ENCODE measurements at regions not wholly inside any gene's neighbourhood (a gene's known extent, or its start where the extent isn't known, plus 50 kb on each side); places are given as distances from the start of the nearest gene placed in this dataset.

DNA sequence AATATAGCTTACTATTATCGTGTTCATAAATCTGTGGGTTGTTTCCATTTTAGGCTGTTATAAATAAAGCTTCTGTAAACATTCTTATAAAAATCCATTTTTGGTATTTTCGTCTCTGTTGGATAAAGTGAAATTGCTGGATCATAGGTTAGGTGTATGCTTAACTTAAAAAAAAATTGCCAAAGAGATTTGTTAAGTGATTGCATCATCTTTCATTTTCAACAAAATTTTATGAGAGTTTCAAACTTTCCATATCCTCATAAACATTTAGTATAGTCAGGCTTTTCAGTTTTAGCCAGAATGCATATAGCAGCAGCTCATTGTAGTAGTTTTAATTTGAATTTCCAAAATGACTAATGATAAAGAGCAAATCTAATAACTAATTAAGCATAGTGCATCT lies 146.7 kb upstream of the CNTN5 start:
- TF ChIP-seq, protein P1, sequence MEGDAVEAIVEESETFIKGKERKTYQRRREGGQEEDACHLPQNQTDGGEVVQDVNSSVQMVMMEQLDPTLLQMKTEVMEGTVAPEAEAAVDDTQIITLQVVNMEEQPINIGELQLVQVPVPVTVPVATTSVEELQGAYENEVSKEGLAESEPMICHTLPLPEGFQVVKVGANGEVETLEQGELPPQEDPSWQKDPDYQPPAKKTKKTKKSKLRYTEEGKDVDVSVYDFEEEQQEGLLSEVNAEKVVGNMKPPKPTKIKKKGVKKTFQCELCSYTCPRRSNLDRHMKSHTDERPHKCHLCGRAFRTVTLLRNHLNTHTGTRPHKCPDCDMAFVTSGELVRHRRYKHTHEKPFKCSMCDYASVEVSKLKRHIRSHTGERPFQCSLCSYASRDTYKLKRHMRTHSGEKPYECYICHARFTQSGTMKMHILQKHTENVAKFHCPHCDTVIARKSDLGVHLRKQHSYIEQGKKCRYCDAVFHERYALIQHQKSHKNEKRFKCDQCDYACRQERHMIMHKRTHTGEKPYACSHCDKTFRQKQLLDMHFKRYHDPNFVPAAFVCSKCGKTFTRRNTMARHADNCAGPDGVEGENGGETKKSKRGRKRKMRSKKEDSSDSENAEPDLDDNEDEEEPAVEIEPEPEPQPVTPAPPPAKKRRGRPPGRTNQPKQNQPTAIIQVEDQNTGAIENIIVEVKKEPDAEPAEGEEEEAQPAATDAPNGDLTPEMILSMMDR (IDR thresholded peaks at IDR 0.05), result no peak

DNA sequence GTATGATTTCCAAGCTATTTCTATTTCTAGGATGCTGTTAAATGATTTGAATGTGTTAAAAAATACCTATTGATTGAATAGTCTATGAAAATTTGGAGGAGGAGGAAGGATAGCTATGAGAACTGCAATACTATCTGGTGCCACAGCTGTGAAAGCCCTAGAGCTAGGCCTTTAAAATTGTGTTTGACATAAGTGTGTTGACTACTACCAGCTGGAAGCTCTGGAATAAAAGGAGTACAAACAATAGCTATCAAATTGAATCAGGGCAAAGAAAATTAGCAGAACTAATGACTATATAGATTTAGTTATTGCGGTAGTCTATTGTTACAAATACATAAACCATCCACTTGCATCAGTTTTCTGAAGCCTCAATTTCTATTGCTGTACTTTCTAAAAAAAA lies 124.8 kb upstream of the CNTN5 start:
- TF ChIP-seq, protein P1 (IDR thresholded peaks at IDR 0.05), result no peak

DNA sequence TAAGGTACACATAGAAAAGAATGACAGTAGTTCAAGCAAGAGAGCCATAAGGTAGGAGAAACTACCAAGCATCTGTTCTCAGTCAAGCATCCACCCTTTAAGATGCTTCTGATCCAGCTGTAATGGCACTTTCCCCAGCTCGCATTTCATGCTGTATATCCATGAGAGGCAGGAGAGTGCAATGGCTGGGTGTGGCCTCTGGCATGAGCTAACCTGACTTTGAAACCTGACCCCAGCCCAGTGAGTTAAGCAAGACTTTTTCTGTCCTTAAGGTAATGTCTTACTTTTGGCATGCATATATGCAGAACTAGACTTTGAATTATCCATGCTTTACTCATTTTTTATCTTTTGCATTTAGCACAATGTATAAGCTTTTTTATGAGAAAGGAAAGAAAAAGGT lies 79.8 kb upstream of the CNTN5 start:
- TF ChIP-seq, protein P1 (IDR thresholded peaks at IDR 0.05), result no peak

DNA sequence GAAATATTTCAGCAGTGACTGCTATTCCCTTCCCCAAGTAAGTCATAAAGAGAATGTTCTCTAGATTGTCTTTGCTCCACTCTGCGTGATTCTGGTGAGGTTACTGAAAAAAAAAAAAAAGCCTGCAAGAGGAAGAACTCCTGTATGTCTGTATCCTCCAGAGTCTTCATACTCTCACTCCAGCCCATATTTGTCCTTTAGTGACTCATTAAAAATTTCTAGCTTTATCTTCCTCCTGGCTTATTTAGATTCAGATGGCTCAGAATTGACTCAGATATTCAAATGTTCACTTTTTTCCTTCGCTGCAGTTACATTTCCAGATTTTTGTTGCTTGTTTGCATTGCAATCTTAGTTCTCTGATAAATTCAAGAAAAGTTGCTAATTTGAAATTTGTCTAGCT lies 76.3 kb upstream of the CNTN5 start:
- TF ChIP-seq, protein P1 (IDR thresholded peaks at IDR 0.05), result no peak

DNA sequence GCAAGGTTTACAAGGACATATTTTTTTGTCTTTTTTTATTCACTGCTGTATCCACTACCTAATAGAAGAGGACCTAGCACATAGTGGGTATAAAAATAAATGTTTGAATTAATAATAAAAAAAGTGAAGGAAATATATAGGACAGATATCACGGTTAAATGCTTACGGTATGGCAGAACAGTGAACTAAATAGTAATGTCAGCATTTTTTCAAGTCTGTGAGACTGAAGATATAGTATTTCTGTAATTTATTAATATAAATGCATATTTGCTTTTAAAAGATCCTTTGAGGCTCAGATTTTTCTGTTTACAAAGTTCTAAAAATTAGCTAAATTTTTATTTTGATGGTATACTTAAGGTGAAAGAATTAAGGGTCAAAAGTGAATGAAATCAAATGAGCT lies 68.6 kb upstream of the CNTN5 start:
- TF ChIP-seq, protein P1 (IDR thresholded peaks at IDR 0.05), result no peak

DNA sequence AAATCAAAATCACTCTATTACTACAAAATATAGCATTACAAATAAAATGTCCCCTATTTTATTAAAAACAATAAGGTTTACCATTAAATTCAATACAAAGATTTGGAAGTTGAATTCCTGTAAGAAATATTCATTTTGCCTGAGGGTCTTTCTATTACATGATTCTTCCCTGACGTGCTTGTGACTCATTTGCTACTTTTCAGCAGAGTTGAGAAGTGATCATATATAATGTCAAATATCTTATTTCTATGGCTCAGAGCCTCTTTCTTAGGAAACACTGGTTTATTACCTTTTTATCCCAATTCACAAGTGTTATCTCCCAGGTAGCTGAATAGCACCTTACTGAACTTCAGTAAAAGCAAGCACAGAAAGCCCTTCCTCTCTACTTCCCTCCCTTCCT lies 65.2 kb upstream of the CNTN5 start:
- TF ChIP-seq, protein P1 (IDR thresholded peaks at IDR 0.05), result no peak

DNA sequence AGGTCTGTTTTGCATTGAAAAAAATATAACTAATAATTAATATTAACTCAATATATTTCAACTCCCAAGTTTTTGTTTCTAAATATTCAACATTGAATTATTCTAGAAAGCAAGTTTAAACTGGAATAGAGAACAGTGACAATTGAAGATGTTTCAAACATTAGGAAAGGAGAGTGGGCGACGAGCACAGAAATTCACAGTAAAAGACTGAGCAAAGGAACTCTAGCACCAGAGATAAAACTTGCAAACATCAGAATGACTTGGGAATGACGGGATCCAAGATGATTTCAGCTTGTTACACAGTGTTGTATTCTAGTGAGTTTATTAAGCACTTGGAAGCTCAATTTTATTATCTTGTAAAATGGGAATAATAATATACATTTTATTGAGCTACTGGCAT lies 56.6 kb upstream of the CNTN5 start:
- TF ChIP-seq, protein P1 (IDR thresholded peaks at IDR 0.05), result no peak

DNA sequence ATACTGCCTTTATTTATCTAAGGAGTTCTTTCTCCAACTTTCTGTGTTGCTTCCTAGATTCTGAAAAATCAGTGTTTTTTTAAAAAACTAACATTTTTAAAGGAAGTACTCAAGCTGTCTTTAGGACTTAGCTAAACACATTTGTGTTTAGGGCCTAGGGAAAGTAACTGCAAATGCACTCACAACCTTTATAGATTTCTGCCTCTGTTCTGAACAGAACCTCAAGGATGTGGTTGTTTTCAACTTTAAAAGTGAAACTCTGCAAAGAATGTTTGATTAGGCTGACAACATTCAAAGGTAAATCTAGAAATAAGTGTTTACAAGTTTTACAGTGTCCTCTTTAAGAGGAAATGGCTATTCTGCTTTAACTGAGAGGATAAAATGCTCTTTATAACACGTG lies 55.4 kb upstream of the CNTN5 start:
- TF ChIP-seq, protein P1 (IDR thresholded peaks at IDR 0.05), result no peak
